ENCODE measurements at regions not wholly inside any gene's neighbourhood (a gene's known extent, or its start where the extent isn't known, plus 50 kb on each side); places are given as distances from the start of the nearest gene placed in this dataset.

DNA sequence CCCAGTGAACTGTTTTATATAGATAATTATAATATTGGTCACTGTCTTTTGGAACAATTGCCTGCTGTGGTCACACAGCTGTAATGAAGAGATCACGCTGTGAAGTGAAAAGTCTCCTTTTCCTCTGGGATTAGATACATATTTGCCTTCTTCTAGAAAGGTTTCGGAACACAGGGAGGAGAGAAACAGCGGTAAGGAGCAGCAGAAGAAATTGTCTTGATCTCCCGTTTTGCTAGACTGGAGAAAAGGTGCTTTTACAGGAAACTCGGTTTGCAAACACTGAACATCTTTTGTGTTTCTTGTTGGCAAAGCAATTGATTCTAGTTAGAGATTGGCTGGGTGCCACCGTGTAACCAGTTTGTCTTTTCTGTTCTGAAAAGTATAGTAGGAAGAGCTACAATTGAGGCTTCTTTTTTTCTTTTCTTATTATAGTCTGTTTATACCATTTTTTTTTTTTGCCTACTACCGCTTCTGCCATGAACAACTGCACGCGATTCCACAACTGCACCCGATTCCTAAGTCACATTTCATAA is 404.1 kb upstream of the ID4 start:
- no peak for TF ChIP-seq NFIC (IDR thresholded peaks at IDR 0.05)
- TF ChIP-seq TCF12 (IDR thresholded peaks at IDR 0.05; ENCODE audit: low read depth): no peak

DNA sequence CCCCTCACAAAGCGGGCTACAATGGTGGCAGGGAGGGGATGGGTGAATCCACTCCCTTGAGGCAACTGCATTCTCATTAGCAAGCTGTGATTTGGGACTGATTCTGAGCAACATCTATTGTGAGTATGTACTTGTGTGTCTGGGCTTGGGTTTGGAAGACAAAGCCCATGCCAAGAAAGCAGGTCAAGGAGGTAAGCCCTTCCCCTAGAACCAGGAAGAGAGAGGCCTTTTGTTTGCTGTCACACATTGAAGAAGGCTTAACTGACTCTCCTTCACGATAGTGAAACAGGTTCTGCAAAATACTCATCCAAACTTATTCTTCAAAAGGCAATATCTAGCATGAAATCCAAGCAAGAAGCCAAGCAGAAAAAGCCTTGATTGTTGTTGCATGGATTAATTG is 403.1 kb upstream of the ID4 start:
- TF ChIP-seq CEBPB (IDR thresholded peaks at IDR 0.05): no peak
- TF ChIP-seq EP300 (IDR thresholded peaks at IDR 0.05; ENCODE audit: borderline replicate concordance): no peak

DNA sequence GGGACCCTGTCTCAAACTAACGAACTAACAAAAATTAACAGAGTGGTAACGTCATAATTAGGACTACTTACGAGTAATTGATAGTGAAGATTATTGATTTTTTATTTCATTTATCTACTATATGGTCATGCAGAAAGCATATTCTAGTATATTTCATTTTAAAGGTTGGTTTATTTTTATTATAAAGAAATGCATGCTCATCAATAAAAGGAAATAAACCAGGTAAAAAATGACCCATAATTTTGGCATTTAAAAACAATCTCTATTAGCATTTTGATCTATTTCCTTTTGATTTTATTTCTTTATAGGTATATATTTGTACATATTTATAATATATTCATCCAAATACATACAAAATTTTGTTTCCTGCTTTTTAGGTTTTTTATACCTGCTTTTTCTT is 401.4 kb upstream of the ID4 start:
- TF ChIP-seq, protein P1, sequence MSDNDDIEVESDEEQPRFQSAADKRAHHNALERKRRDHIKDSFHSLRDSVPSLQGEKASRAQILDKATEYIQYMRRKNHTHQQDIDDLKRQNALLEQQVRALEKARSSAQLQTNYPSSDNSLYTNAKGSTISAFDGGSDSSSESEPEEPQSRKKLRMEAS (IDR thresholded peaks at IDR 0.05): no peak
- no peak for TF ChIP-seq RAD21 (IDR thresholded peaks at IDR 0.05; ENCODE audit: low read depth)
- TF ChIP-seq ZBTB7A (IDR thresholded peaks at IDR 0.05; ENCODE audit: low read depth): no peak
- no peak for TF ChIP-seq TCF12 (IDR thresholded peaks at IDR 0.05; ENCODE audit: low read depth)
- no peak for TF ChIP-seq YY1 (IDR thresholded peaks at IDR 0.05; ENCODE audit: low read depth)
- TF ChIP-seq, protein P2, sequence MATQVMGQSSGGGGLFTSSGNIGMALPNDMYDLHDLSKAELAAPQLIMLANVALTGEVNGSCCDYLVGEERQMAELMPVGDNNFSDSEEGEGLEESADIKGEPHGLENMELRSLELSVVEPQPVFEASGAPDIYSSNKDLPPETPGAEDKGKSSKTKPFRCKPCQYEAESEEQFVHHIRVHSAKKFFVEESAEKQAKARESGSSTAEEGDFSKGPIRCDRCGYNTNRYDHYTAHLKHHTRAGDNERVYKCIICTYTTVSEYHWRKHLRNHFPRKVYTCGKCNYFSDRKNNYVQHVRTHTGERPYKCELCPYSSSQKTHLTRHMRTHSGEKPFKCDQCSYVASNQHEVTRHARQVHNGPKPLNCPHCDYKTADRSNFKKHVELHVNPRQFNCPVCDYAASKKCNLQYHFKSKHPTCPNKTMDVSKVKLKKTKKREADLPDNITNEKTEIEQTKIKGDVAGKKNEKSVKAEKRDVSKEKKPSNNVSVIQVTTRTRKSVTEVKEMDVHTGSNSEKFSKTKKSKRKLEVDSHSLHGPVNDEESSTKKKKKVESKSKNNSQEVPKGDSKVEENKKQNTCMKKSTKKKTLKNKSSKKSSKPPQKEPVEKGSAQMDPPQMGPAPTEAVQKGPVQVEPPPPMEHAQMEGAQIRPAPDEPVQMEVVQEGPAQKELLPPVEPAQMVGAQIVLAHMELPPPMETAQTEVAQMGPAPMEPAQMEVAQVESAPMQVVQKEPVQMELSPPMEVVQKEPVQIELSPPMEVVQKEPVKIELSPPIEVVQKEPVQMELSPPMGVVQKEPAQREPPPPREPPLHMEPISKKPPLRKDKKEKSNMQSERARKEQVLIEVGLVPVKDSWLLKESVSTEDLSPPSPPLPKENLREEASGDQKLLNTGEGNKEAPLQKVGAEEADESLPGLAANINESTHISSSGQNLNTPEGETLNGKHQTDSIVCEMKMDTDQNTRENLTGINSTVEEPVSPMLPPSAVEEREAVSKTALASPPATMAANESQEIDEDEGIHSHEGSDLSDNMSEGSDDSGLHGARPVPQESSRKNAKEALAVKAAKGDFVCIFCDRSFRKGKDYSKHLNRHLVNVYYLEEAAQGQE (IDR thresholded peaks at IDR 0.05; ENCODE audit: low read depth): no peak
- TF ChIP-seq EP300 (IDR thresholded peaks at IDR 0.05; ENCODE audit: borderline replicate concordance): no peak
- TF ChIP-seq, protein P3, sequence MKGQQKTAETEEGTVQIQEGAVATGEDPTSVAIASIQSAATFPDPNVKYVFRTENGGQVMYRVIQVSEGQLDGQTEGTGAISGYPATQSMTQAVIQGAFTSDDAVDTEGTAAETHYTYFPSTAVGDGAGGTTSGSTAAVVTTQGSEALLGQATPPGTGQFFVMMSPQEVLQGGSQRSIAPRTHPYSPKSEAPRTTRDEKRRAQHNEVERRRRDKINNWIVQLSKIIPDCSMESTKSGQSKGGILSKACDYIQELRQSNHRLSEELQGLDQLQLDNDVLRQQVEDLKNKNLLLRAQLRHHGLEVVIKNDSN (IDR thresholded peaks at IDR 0.05): no peak
- TF ChIP-seq CREB1 (IDR thresholded peaks at IDR 0.05; ENCODE audit: low read depth): no peak
- no peak for TF ChIP-seq TAF1 (IDR thresholded peaks at IDR 0.05; ENCODE audit: low read depth)
- TF ChIP-seq CEBPB (IDR thresholded peaks at IDR 0.05): no peak
- TF ChIP-seq EGR1 (IDR thresholded peaks at IDR 0.05): no peak
- TF ChIP-seq FOXM1 (IDR thresholded peaks at IDR 0.05; ENCODE audit: borderline replicate concordance, low read depth): no peak
- no peak for TF ChIP-seq TEAD4 (IDR thresholded peaks at IDR 0.05)
- no peak for TF ChIP-seq NFIC (IDR thresholded peaks at IDR 0.05)

DNA sequence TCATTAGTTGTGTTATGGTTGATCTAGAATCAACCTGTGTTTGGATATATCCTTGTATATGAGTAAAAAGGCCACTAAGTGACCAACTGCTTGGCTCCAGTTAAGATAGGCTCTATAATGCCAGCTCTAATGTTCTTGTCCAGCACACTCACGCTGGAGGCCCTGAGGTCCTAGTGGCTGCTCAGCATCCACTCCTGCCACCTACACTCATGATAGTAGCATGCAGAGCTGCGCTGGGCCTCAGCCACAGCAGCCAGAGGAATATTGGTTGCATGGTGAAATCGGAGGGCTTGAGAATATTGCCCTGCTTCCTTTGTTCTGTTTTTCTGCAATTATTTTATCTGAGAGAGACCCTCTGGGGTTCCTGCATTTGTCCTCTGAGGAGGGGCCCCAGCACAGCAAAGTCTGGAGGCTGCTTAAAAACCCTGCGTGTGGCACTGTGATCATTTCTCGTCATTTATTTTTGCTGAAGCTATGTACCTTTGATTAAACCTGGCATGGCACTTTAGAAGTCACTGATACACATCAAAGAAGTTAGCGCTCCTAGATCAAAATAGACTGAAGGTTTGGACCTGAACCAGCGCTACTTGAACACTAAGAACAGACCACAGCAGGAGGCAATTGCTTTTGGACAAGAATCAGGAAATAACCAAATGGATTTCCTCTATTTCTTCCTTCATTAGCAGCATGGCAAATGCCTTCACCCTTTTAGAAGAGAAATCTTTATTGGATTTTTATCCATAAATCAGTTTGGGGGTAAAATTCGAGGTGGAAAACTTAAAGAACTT is 398.4 kb upstream of the ID4 start:
- TF ChIP-seq TAF1 (IDR thresholded peaks at IDR 0.05; ENCODE audit: low read depth): no peak
- TF ChIP-seq CREB1 (IDR thresholded peaks at IDR 0.05; ENCODE audit: low read depth): no peak
- TF ChIP-seq EGR1 (IDR thresholded peaks at IDR 0.05): no peak
- TF ChIP-seq RAD21 (IDR thresholded peaks at IDR 0.05; ENCODE audit: low read depth): no peak
- TF ChIP-seq, protein P1 (IDR thresholded peaks at IDR 0.05): no peak
- TF ChIP-seq TCF12 (IDR thresholded peaks at IDR 0.05; ENCODE audit: low read depth): no peak
- no peak for TF ChIP-seq YY1 (IDR thresholded peaks at IDR 0.05; ENCODE audit: low read depth)
- TF ChIP-seq FOXM1 (IDR thresholded peaks at IDR 0.05; ENCODE audit: borderline replicate concordance, low read depth): no peak
- TF ChIP-seq, protein P2 (IDR thresholded peaks at IDR 0.05; ENCODE audit: low read depth): no peak
- no peak for TF ChIP-seq CEBPB (IDR thresholded peaks at IDR 0.05)
- no peak for TF ChIP-seq EP300 (IDR thresholded peaks at IDR 0.05; ENCODE audit: borderline replicate concordance)
- no peak for TF ChIP-seq ZBTB7A (IDR thresholded peaks at IDR 0.05; ENCODE audit: low read depth)
- no peak for TF ChIP-seq NFIC (IDR thresholded peaks at IDR 0.05)
- TF ChIP-seq, protein P3 (IDR thresholded peaks at IDR 0.05): no peak
- TF ChIP-seq TEAD4 (IDR thresholded peaks at IDR 0.05): no peak

DNA sequence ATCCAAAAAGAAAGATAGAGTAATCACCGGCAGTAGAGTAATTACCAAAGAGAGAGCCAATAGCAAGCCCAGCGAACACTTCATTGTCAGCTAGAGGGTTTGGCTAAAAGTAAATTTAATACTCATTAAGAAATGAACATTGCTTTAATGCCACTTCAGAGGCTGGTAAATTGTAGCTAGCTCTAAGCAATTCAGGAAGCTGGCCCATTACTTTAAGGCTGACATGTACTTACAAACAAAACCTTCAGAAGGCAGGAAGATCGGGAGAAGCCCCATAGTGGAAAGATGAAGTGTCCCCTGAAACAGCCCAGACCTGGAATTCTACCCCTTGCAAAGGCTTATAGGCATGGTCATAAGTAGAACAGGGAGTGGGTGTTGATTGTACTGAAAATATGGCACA is 396.6 kb upstream of the ID4 start:
- no peak for TF ChIP-seq RAD21 (IDR thresholded peaks at IDR 0.05; ENCODE audit: low read depth)
- TF ChIP-seq EP300 (IDR thresholded peaks at IDR 0.05; ENCODE audit: borderline replicate concordance): no peak
- TF ChIP-seq TCF12 (IDR thresholded peaks at IDR 0.05; ENCODE audit: low read depth): no peak
- TF ChIP-seq NFIC (IDR thresholded peaks at IDR 0.05): no peak
- no peak for TF ChIP-seq EGR1 (IDR thresholded peaks at IDR 0.05)
- TF ChIP-seq, protein P1 (IDR thresholded peaks at IDR 0.05): no peak
- no peak for TF ChIP-seq CREB1 (IDR thresholded peaks at IDR 0.05; ENCODE audit: low read depth)
- TF ChIP-seq YY1 (IDR thresholded peaks at IDR 0.05; ENCODE audit: low read depth): no peak
- TF ChIP-seq ZBTB7A (IDR thresholded peaks at IDR 0.05; ENCODE audit: low read depth): no peak
- TF ChIP-seq TEAD4 (IDR thresholded peaks at IDR 0.05): no peak
- TF ChIP-seq, protein P3 (IDR thresholded peaks at IDR 0.05): no peak
- TF ChIP-seq TAF1 (IDR thresholded peaks at IDR 0.05; ENCODE audit: low read depth): no peak
- TF ChIP-seq CEBPB (IDR thresholded peaks at IDR 0.05): no peak
- no peak for TF ChIP-seq FOXM1 (IDR thresholded peaks at IDR 0.05; ENCODE audit: borderline replicate concordance, low read depth)
- TF ChIP-seq, protein P2 (IDR thresholded peaks at IDR 0.05; ENCODE audit: low read depth): no peak
